ENCODE measurements at regions not wholly inside any gene's neighbourhood (a gene's known extent, or its start where the extent isn't known, plus 50 kb on each side); places are given as distances from the start of the nearest gene placed in this dataset.

- no peaks in the 10 kb centered on the region for H3K36me3 ChIP-seq (ENCODE audit: insufficient read depth)
- no peak overlapping the region for H3K27ac ChIP-seq (ENCODE audit: low read depth)
- peaks cover 3% of the 10 kb centered on the region; the same call in 1 of the 3 replicates for H3K36me3 Mint-ChIP-seq (ENCODE audit: low read depth)
- ATAC-seq (no peak), DNase-seq (ENCODE audit: low spot score) (no peak)
- no peaks in the 10 kb centered on the region for H3K4me1 ChIP-seq (ENCODE audit: insufficient read depth)
- H2AFZ ChIP-seq, result no peak overlapping the region
- H3K4me3 Mint-ChIP-seq, result no peak overlapping the region
- no peak overlapping the region for H3K4me2 ChIP-seq
- H3K9me2 ChIP-seq (ENCODE audit: insufficient read depth), result 0 out of 2 replicates have a peak, but pooled peaks cover 5% of the 10 kb centered on the region
- no peak for TF ChIP-seq EZH2 (IDR thresholded peaks at IDR 0.05; ENCODE audit: low read depth, unreplicated experiment)
- TF ChIP-seq CREB1 (CRISPR knock-in tag; IDR thresholded peaks at IDR 0.05; ENCODE audit: low read depth), result no peak
- TF ChIP-seq, protein P1, sequence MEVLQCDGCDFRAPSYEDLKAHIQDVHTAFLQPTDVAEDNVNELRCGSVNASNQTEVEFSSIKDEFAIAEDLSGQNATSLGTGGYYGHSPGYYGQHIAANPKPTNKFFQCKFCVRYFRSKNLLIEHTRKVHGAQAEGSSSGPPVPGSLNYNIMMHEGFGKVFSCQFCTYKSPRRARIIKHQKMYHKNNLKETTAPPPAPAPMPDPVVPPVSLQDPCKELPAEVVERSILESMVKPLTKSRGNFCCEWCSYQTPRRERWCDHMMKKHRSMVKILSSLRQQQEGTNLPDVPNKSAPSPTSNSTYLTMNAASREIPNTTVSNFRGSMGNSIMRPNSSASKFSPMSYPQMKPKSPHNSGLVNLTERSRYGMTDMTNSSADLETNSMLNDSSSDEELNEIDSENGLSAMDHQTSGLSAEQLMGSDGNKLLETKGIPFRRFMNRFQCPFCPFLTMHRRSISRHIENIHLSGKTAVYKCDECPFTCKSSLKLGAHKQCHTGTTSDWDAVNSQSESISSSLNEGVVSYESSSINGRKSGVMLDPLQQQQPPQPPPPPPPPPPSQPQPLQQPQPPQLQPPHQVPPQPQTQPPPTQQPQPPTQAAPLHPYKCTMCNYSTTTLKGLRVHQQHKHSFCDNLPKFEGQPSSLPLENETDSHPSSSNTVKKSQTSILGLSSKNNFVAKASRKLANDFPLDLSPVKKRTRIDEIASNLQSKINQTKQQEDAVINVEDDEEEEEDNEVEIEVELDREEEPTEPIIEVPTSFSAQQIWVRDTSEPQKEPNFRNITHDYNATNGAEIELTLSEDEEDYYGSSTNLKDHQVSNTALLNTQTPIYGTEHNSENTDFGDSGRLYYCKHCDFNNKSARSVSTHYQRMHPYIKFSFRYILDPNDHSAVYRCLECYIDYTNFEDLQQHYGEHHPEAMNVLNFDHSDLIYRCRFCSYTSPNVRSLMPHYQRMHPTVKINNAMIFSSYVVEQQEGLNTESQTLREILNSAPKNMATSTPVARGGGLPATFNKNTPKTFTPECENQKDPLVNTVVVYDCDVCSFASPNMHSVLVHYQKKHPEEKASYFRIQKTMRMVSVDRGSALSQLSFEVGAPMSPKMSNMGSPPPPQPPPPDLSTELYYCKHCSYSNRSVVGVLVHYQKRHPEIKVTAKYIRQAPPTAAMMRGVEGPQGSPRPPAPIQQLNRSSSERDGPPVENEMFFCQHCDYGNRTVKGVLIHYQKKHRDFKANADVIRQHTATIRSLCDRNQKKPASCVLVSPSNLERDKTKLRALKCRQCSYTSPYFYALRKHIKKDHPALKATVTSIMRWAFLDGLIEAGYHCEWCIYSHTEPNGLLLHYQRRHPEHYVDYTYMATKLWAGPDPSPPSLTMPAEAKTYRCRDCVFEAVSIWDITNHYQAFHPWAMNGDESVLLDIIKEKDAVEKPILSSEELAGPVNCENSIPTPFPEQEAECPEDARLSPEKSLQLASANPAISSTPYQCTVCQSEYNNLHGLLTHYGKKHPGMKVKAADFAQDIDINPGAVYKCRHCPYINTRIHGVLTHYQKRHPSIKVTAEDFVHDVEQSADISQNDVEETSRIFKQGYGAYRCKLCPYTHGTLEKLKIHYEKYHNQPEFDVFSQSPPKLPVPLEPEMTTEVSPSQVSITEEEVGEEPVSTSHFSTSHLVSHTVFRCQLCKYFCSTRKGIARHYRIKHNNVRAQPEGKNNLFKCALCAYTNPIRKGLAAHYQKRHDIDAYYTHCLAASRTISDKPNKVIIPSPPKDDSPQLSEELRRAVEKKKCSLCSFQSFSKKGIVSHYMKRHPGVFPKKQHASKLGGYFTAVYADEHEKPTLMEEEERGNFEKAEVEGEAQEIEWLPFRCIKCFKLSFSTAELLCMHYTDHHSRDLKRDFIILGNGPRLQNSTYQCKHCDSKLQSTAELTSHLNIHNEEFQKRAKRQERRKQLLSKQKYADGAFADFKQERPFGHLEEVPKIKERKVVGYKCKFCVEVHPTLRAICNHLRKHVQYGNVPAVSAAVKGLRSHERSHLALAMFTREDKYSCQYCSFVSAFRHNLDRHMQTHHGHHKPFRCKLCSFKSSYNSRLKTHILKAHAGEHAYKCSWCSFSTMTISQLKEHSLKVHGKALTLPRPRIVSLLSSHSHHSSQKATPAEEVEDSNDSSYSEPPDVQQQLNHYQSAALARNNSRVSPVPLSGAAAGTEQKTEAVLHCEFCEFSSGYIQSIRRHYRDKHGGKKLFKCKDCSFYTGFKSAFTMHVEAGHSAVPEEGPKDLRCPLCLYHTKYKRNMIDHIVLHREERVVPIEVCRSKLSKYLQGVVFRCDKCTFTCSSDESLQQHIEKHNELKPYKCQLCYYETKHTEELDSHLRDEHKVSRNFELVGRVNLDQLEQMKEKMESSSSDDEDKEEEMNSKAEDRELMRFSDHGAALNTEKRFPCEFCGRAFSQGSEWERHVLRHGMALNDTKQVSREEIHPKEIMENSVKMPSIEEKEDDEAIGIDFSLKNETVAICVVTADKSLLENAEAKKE (CRISPR knock-in tag; IDR thresholded peaks at IDR 0.05), result no peak
- TF ChIP-seq EZH2phosphoT487 (IDR thresholded peaks at IDR 0.05; ENCODE audit: unreplicated experiment), result no peak
- no peak for TF ChIP-seq ZNF114 (CRISPR knock-in tag; IDR thresholded peaks at IDR 0.05)
- H3K27me3 Mint-ChIP-seq (ENCODE audit: insufficient read depth, low read depth, poor library complexity), result peaks cover 4% of the 10 kb centered on the region
- H3K27ac Mint-ChIP-seq, result no peak overlapping the region
- no peaks in the 10 kb centered on the region for H4K20me1 ChIP-seq (replicated peaks; ENCODE audit: insufficient read depth)
- H3K9me3 Mint-ChIP-seq, result peaks cover 5% of the 10 kb centered on the region; the same call in 2 of the 3 replicates
- no peak overlapping the region for H3K4me3 ChIP-seq
- H3K27me3 ChIP-seq (ENCODE audit: insufficient read depth), result no peaks in the 10 kb centered on the region
- no peaks in the 10 kb centered on the region for H3K4me1 Mint-ChIP-seq
- H3K79me2 ChIP-seq (replicated peaks; ENCODE audit: insufficient read depth), result no peaks in the 10 kb centered on the region
- H3F3A ChIP-seq (replicated peaks; ENCODE audit: low read depth), result no peaks in the 10 kb centered on the region
Measured at GRCh38 chr11:97367406-97368083, 977.7 kb downstream of the JRKL start.

GRCh38 chr11:97389270-97389669 lies 999.5 kb downstream of the JRKL start:
- ATAC-seq, result no peak
- Mint-ChIP-seq H3K4me1 (no peaks in the 10 kb centered on the region), H3K27me3 (ENCODE audit: insufficient read depth, low read depth, poor library complexity) (no peaks in the 10 kb centered on the region), H3K4me3 (no peak overlapping the region), H3K9me3 (no peaks in the 10 kb centered on the region; the same call in 2 of the 3 replicates), H3K36me3 (ENCODE audit: low read depth) (no peaks in the 10 kb centered on the region), H3K27ac (no peak overlapping the region)
- H2AFZ ChIP-seq, result no peak overlapping the region
- H3K4me1 ChIP-seq (ENCODE audit: insufficient read depth), result no peaks in the 10 kb centered on the region
- no peaks in the 10 kb centered on the region for H3K27me3 ChIP-seq (ENCODE audit: insufficient read depth)
- no peaks in the 10 kb centered on the region for H3K9me2 ChIP-seq (ENCODE audit: insufficient read depth)
- no peaks in the 10 kb centered on the region for H3K36me3 ChIP-seq (ENCODE audit: insufficient read depth)
- H3K79me2 ChIP-seq (replicated peaks; ENCODE audit: insufficient read depth), result no peaks in the 10 kb centered on the region
- no peak for DNase-seq (ENCODE audit: low spot score)
- H3K4me2 ChIP-seq, result no peak overlapping the region
- H3K27ac ChIP-seq (ENCODE audit: low read depth), result no peak overlapping the region
- no peak overlapping the region for H3K4me3 ChIP-seq
- H3F3A ChIP-seq (replicated peaks; ENCODE audit: low read depth), result no peaks in the 10 kb centered on the region
- no peaks in the 10 kb centered on the region for H4K20me1 ChIP-seq (replicated peaks; ENCODE audit: insufficient read depth)
- TF ChIP-seq STAT1 (IDR thresholded peaks at IDR 0.05; ENCODE audit: unreplicated experiment), result no peak
- TF ChIP-seq, protein P2, sequence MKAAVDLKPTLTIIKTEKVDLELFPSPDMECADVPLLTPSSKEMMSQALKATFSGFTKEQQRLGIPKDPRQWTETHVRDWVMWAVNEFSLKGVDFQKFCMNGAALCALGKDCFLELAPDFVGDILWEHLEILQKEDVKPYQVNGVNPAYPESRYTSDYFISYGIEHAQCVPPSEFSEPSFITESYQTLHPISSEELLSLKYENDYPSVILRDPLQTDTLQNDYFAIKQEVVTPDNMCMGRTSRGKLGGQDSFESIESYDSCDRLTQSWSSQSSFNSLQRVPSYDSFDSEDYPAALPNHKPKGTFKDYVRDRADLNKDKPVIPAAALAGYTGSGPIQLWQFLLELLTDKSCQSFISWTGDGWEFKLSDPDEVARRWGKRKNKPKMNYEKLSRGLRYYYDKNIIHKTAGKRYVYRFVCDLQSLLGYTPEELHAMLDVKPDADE (IDR thresholded peaks at IDR 0.05), result no peak
- TF ChIP-seq, protein P3, sequence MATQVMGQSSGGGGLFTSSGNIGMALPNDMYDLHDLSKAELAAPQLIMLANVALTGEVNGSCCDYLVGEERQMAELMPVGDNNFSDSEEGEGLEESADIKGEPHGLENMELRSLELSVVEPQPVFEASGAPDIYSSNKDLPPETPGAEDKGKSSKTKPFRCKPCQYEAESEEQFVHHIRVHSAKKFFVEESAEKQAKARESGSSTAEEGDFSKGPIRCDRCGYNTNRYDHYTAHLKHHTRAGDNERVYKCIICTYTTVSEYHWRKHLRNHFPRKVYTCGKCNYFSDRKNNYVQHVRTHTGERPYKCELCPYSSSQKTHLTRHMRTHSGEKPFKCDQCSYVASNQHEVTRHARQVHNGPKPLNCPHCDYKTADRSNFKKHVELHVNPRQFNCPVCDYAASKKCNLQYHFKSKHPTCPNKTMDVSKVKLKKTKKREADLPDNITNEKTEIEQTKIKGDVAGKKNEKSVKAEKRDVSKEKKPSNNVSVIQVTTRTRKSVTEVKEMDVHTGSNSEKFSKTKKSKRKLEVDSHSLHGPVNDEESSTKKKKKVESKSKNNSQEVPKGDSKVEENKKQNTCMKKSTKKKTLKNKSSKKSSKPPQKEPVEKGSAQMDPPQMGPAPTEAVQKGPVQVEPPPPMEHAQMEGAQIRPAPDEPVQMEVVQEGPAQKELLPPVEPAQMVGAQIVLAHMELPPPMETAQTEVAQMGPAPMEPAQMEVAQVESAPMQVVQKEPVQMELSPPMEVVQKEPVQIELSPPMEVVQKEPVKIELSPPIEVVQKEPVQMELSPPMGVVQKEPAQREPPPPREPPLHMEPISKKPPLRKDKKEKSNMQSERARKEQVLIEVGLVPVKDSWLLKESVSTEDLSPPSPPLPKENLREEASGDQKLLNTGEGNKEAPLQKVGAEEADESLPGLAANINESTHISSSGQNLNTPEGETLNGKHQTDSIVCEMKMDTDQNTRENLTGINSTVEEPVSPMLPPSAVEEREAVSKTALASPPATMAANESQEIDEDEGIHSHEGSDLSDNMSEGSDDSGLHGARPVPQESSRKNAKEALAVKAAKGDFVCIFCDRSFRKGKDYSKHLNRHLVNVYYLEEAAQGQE (IDR thresholded peaks at IDR 0.05; ENCODE audit: unreplicated experiment), result no peak
- no peak for TF ChIP-seq ZNF331 (CRISPR knock-in tag; IDR thresholded peaks at IDR 0.05; ENCODE audit: low read depth)
- TF ChIP-seq EZH2 (IDR thresholded peaks at IDR 0.05; ENCODE audit: low read depth, unreplicated experiment), result no peak
- TF ChIP-seq POLR2AphosphoS5 (IDR thresholded peaks at IDR 0.05; ENCODE audit: low read depth), result no peak
- TF ChIP-seq EZH2phosphoT487 (IDR thresholded peaks at IDR 0.05; ENCODE audit: unreplicated experiment), result no peak

Measured in GM23338 (cell line).